ENCODE measurements at regions not wholly inside any gene's neighbourhood (a gene's known extent, or its start where the extent isn't known, plus 50 kb on each side); places are given as distances from the start of the nearest gene placed in this dataset.

DNA sequence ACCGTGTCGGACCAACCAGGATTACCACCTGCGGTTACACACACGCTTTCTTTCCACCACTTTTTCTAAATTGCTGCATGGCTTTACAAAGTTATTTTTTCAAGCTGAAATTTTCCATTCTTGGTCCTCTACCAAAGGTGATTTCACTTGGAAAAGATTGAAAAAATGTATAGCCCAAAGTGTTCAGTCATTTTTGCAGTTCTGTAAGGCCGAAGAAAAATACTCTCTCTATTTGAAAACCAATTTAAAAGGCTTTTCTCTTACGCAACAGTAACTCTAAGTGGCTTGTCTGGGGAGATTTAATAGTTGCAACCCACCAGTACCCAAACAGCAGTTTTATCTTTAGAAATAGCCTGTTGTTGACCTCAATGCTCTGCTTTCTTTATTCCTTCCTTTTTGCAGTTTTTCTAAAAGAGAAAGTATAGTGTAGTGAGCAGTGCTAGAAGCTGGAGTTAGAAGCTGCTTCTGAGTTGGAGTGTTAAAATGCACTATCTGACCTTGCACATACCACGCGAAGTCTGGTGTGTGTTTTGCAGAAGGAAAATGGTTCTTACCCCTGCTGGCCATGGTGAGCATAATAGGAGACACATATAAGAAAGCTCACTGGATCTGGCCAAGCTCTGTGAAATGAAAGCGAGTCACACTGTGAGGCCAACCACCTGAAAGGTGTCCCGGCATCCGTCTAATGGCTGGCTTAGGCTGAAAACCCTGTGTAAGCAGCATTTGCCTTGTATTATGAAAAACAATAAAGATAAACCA is 201.0 kb upstream of the ADRA1D start:
- TF ChIP-seq, protein P1, sequence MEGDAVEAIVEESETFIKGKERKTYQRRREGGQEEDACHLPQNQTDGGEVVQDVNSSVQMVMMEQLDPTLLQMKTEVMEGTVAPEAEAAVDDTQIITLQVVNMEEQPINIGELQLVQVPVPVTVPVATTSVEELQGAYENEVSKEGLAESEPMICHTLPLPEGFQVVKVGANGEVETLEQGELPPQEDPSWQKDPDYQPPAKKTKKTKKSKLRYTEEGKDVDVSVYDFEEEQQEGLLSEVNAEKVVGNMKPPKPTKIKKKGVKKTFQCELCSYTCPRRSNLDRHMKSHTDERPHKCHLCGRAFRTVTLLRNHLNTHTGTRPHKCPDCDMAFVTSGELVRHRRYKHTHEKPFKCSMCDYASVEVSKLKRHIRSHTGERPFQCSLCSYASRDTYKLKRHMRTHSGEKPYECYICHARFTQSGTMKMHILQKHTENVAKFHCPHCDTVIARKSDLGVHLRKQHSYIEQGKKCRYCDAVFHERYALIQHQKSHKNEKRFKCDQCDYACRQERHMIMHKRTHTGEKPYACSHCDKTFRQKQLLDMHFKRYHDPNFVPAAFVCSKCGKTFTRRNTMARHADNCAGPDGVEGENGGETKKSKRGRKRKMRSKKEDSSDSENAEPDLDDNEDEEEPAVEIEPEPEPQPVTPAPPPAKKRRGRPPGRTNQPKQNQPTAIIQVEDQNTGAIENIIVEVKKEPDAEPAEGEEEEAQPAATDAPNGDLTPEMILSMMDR (IDR thresholded peaks at IDR 0.05; ENCODE audit: low read depth, low read length): peak; percentile 15
- no peak for DNase-seq (ENCODE audit: extremely low read depth, low read depth)

DNA sequence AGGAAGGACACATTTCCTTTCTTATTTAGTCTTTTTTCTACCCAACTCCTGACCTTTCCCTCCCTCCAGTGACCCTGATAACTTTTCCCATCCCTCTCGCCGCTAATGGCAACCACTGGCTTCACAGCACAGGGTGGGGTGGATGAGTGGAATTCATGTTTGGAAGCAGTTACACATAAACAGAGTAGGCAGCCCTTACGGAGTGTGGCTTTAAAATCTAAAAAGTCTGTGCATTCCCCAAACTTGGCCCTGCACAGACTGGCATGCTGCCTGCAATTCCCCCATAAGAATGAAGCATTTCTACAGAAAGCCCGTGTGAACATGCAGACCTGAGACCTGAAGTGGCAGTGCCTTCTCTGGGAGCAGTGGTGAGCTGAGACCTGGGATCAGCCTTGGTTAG is 196.7 kb upstream of the ADRA1D start:
- peak; percentile 77 for DNase-seq (ENCODE audit: extremely low read depth, low read depth)
- TF ChIP-seq, protein P1 (IDR thresholded peaks at IDR 0.05; ENCODE audit: low read depth, low read length): no peak

DNA sequence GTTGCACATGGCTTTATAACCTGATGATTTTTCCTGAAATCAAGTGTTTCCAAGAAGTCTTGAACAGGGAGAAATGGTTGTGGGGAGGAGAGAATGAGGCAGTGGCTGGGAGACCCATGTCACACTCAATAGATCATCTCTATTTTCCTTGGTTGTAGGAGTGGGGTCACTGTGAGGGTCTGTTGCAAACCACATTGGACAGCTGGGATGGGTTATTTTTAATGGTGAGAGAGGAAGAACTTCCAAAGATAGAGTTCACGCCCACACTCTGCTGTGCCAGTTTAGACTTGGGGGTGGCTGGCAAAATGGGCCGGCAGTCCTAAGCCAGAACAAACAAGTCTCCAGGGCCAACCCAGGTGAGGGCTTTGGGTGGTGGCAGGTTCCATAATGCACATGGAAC is 196.2 kb upstream of the ADRA1D start:
- TF ChIP-seq, protein P1 (IDR thresholded peaks at IDR 0.05; ENCODE audit: low read depth, low read length): no peak

DNA sequence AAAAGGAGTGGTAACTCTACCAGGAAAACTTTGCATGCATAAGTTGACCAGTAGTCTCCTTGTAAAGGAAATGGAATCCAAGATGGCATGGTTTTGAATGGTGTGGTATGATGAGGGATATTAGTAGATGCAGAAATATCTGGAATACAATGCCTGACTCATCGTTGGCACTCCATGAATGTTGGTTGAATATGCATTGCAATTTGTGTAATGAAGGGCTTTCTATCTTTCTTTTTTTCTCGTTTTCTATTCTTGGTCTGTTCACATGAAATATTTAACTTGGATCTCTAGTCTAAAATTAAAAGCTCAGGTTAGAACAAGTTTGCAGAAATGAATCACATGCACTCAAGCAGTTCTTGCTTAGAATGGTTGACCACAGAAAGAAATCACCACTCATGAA is 195.3 kb upstream of the ADRA1D start:
- TF ChIP-seq, protein P1 (IDR thresholded peaks at IDR 0.05; ENCODE audit: low read depth, low read length): no peak
- no peak for DNase-seq (ENCODE audit: extremely low read depth, low read depth)

More for the DNA sequence above, 196.2 kb upstream of the ADRA1D start:
- DNase-seq (ENCODE audit: extremely low read depth, low read depth): no peak

DNA sequence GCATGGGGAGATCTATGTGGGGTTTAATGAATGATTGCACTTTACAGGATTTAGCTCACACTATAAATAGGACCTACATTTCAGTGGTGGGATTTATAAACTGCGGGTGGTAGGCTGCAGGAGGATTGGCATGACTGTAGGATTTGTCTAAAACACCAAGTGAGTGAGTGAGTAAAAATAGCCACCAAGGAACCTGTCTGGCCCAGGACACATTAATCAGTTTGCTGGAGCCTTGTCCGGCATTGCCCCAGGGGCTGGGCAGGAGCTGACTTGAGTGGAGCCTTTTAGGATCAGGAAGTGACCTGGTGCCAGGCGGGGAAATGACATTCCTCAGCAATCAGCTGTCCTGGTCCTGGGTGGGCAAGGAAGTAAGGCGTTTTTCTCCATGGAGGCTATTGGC is 193.9 kb upstream of the ADRA1D start:
- TF ChIP-seq, protein P1 (IDR thresholded peaks at IDR 0.05; ENCODE audit: low read depth, low read length): no peak
- no peak for DNase-seq (ENCODE audit: extremely low read depth, low read depth)

DNA sequence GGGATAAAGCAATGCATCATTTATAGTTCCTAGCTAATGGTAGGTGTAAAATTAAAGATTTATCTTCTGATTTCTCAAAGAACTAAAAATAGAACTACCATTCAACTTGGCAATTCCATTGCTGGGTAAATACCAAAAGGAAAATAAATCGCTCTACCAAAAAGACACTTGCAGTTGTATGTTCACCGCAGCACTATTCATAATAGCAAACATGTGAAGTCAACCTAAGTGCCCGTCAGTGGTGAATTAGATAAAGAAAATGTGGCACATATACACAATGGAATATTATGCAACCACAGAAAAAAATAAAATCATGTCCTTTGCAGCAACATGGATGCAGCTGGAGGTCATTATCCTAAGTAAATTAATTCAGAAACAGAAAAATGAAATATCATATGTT is 192.8 kb upstream of the ADRA1D start:
- TF ChIP-seq, protein P1 (IDR thresholded peaks at IDR 0.05; ENCODE audit: low read depth, low read length): no peak
- DNase-seq (ENCODE audit: extremely low read depth, low read depth): no peak

DNA sequence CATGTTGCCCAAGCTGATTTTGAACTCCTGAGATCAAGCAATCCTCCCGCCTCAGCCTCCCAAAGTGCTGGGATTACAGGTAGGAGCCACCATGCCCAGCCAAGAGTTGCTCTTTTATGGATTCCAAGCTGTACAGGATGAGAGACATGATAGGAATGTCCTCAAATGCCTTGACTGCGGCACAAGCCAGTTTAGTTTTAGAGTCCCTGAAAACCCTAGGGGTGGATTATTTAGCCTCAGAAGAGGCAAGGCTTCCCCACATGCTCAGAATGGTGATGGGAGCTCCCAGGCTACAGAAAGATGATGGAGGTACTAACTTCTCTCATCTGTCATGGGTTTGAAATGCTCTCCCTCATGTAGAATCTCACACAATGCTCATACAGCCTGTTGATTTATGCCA is 192.1 kb upstream of the ADRA1D start:
- DNase-seq (ENCODE audit: extremely low read depth, low read depth): no peak
- TF ChIP-seq, protein P1 (IDR thresholded peaks at IDR 0.05; ENCODE audit: low read depth, low read length): no peak
